ENCODE measurements at regions not wholly inside any gene's neighbourhood (a gene's known extent, or its start where the extent isn't known, plus 50 kb on each side); places are given as distances from the start of the nearest gene placed in this dataset.

DNA sequence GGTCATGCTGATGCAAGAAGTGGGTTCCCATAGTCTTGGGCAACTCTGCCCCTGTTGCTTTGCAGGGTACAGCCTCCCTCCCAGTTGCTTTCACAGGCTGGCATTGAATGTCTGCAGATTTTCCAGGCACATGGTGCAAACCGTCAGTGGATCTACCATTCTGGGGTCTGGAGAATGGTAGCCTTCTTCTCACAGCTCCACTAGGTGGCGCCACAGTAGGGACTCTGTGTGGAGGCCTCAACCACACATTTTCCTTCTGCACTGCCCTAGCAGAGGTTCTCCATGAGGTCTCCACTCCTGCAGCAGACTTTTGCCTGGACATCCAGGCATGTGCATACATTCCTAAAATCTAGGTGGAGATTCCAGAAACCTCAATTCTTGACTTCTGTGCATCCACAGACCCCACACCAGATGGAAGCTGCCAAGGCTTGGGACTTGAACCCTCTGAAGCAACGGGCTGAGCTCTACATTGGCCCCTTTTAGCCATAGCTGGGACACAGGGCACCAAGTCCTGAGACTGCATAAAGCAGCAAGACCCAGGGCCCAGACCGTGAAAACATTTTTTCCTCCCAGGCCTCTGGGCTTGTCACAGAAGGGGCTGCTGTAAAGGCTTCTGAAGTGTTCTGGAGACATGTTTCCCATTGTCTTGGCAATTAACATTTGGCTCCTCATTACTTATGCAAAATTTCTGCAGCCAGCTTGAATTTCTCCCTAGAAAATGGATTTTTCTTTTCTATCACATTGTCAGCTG, 466.2 kb upstream of the PBX1 start:
- H3K4me1 ChIP-seq (ENCODE audit: insufficient read depth, low read length), result no peaks in the 10 kb centered on the region
- peak; percentile 6 for DNase-seq
- no peak overlapping the region for H3K4me3 ChIP-seq (ENCODE audit: low read depth in 1 of 2, low read length in 2 of 2)
- H3K9ac ChIP-seq (ENCODE audit: low read depth, low read length), result no peak overlapping the region
- no peak for ATAC-seq (ENCODE audit: insufficient read depth, low read depth)
- H3K27me3 ChIP-seq (ENCODE audit: insufficient read depth, low read length, poor library complexity), result no peaks in the 10 kb centered on the region
- H3K4me2 ChIP-seq (ENCODE audit: insufficient read depth, low read length), result no peak overlapping the region
- H3K36me3 ChIP-seq (ENCODE audit: insufficient read depth, low read length), result no peaks in the 10 kb centered on the region
- no peak overlapping the region for H3K27ac ChIP-seq (ENCODE audit: low read length)
- H4K20me1 ChIP-seq (ENCODE audit: insufficient read depth, low read length), result no peaks in the 10 kb centered on the region
- peaks cover 6% of the 10 kb centered on the region for H3K9me3 ChIP-seq (ENCODE audit: insufficient read depth, low read length, severe bottlenecking)
- H3K79me2 ChIP-seq (ENCODE audit: insufficient read depth, low read length), result no peaks in the 10 kb centered on the region
- TF ChIP-seq EZH2 (IDR thresholded peaks at IDR 0.05; ENCODE audit: borderline replicate concordance, low read depth, low read length, severe bottlenecking), result no peak
- TF ChIP-seq CTCF (IDR thresholded peaks at IDR 0.05; ENCODE audit: borderline replicate concordance, extremely low read depth, low read length, poor library complexity, severe bottlenecking), result peak; percentile 43
- H2AFZ ChIP-seq (ENCODE audit: low read depth, low read length), result no peak overlapping the region

GRCh38 chr1:164093543-164093942, 465.4 kb upstream of the PBX1 start:
- Histone ChIP-seq H3K27me3 (ENCODE audit: insufficient read depth, low read length, poor library complexity) (no peaks in the 10 kb centered on the region), H3K4me2 (ENCODE audit: insufficient read depth, low read length) (no peak overlapping the region), H3K9ac (ENCODE audit: low read depth, low read length) (no peak overlapping the region), H4K20me1 (ENCODE audit: insufficient read depth, low read length) (no peaks in the 10 kb centered on the region), H3K79me2 (ENCODE audit: insufficient read depth, low read length) (no peaks in the 10 kb centered on the region), H2AFZ (ENCODE audit: low read depth, low read length) (no peak overlapping the region), H3K9me3 (ENCODE audit: insufficient read depth, low read length, severe bottlenecking) (peaks cover 6% of the 10 kb centered on the region), H3K27ac (ENCODE audit: low read length) (no peak overlapping the region), H3K36me3 (ENCODE audit: insufficient read depth, low read length) (no peaks in the 10 kb centered on the region), H3K4me1 (ENCODE audit: insufficient read depth, low read length) (no peaks in the 10 kb centered on the region), H3K4me3 (ENCODE audit: low read depth in 1 of 2, low read length in 2 of 2) (no peak overlapping the region)
- DNase-seq (no peak), ATAC-seq (ENCODE audit: insufficient read depth, low read depth) (no peak)
- TF ChIP-seq EZH2 (IDR thresholded peaks at IDR 0.05; ENCODE audit: borderline replicate concordance, low read depth, low read length, severe bottlenecking), result no peak

GRCh38 chr1:164101802-164102201, 457.2 kb upstream of the PBX1 start:
- no peak for DNase-seq
- Histone ChIP-seq H3K4me3 (ENCODE audit: low read depth in 1 of 2, low read length in 2 of 2) (no peak overlapping the region), H3K27ac (ENCODE audit: low read length) (no peak overlapping the region), H3K4me1 (ENCODE audit: insufficient read depth, low read length) (no peaks in the 10 kb centered on the region), H3K27me3 (ENCODE audit: insufficient read depth, low read length, poor library complexity) (no peaks in the 10 kb centered on the region), H3K9ac (ENCODE audit: low read depth, low read length) (no peak overlapping the region), H3K79me2 (ENCODE audit: insufficient read depth, low read length) (no peaks in the 10 kb centered on the region), H3K4me2 (ENCODE audit: insufficient read depth, low read length) (no peak overlapping the region), H3K36me3 (ENCODE audit: insufficient read depth, low read length) (no peaks in the 10 kb centered on the region), H3K9me3 (ENCODE audit: insufficient read depth, low read length, severe bottlenecking) (no peaks in the 10 kb centered on the region), H4K20me1 (ENCODE audit: insufficient read depth, low read length) (no peaks in the 10 kb centered on the region), H2AFZ (ENCODE audit: low read depth, low read length) (no peak overlapping the region)
- TF ChIP-seq EZH2 (IDR thresholded peaks at IDR 0.05; ENCODE audit: borderline replicate concordance, low read depth, low read length, severe bottlenecking) (no peak), CTCF (IDR thresholded peaks at IDR 0.05; ENCODE audit: borderline replicate concordance, extremely low read depth, low read length, poor library complexity, severe bottlenecking) (no peak)
- no peak for ATAC-seq (ENCODE audit: insufficient read depth, low read depth)

GRCh38 chr1:164131949-164132348, 427.0 kb upstream of the PBX1 start:
- no peak for DNase-seq
- H3K9me3 ChIP-seq (ENCODE audit: insufficient read depth, low read length, severe bottlenecking), result no peaks in the 10 kb centered on the region
- H3K4me2 ChIP-seq (ENCODE audit: insufficient read depth, low read length), result no peak overlapping the region
- no peaks in the 10 kb centered on the region for H3K4me1 ChIP-seq (ENCODE audit: insufficient read depth, low read length)
- H3K79me2 ChIP-seq (ENCODE audit: insufficient read depth, low read length), result no peaks in the 10 kb centered on the region
- H2AFZ ChIP-seq (ENCODE audit: low read depth, low read length), result no peak overlapping the region
- no peak for ATAC-seq (ENCODE audit: insufficient read depth, low read depth)
- H4K20me1 ChIP-seq (ENCODE audit: insufficient read depth, low read length), result no peaks in the 10 kb centered on the region
- H3K27me3 ChIP-seq (ENCODE audit: insufficient read depth, low read length, poor library complexity), result no peaks in the 10 kb centered on the region
- H3K9ac ChIP-seq (ENCODE audit: low read depth, low read length), result no peak overlapping the region
- no peak overlapping the region for H3K27ac ChIP-seq (ENCODE audit: low read length)
- H3K36me3 ChIP-seq (ENCODE audit: insufficient read depth, low read length), result no peaks in the 10 kb centered on the region
- no peak overlapping the region for H3K4me3 ChIP-seq (ENCODE audit: low read depth in 1 of 2, low read length in 2 of 2)
- no peak for TF ChIP-seq EZH2 (IDR thresholded peaks at IDR 0.05; ENCODE audit: borderline replicate concordance, low read depth, low read length, severe bottlenecking)
- TF ChIP-seq CTCF (IDR thresholded peaks at IDR 0.05; ENCODE audit: borderline replicate concordance, extremely low read depth, low read length, poor library complexity, severe bottlenecking), result no peak
